AG09319 (cell line): ENCODE measurements at regions not wholly inside any gene's neighbourhood (a gene's known extent, or its start where the extent isn't known, plus 50 kb on each side); places are given as distances from the start of the nearest gene placed in this dataset.

Experiments
- DNase-seq: peaks from one replicate; pipeline ENCODE4 v3.0.0-alpha.2; 2010; ENCODE audit warnings: low read depth; ENCODE audit errors: extremely low read depth
- CTCF ChIP-seq: IDR thresholded peaks from 2 replicates; pipeline ENCODE4 v1.5.1; 2011; ENCODE audit warnings: low read depth, mild to moderate bottlenecking, inconsistent platforms, low read length, moderate library complexity

GRCh38 chr5:90000351-90000750, 409.2 kb downstream of the CETN3 start:
- no peak for TF ChIP-seq CTCF
- DNase-seq, result no peak

GRCh38 chr5:89998519-89999305, 410.8 kb downstream of the CETN3 start:
- TF ChIP-seq CTCF, result no peak
- no peak for DNase-seq

GRCh38 chr5:89996890-89997289, 412.7 kb downstream of the CETN3 start:
- TF ChIP-seq CTCF, result no peak
- no peak for DNase-seq

- no peak for DNase-seq
- no peak for TF ChIP-seq CTCF
Measured at GRCh38 chr5:89996335-89996734, 413.2 kb downstream of the CETN3 start.

GRCh38 chr5:89994266-89994665, 415.3 kb downstream of the CETN3 start:
- no peak for TF ChIP-seq CTCF
- DNase-seq, result no peak

- DNase-seq, result no peak
- TF ChIP-seq CTCF, result no peak
Measured at GRCh38 chr5:89992201-89992600, 417.4 kb downstream of the CETN3 start.

- no peak for TF ChIP-seq CTCF
- no peak for DNase-seq
Measured at GRCh38 chr5:89991592-89991991, 418.0 kb downstream of the CETN3 start.
